Cardiac muscle cell (in vitro differentiated cells and primary cell): ENCODE measurements at regions not wholly inside any gene's neighbourhood (a gene's known extent, or its start where the extent isn't known, plus 50 kb on each side); places are given as distances from the start of the nearest gene placed in this dataset.

Experiments used
- DNase-seq, 2 donors: peaks; one replicate each; pipeline versions ENCODE4 v3.0.0 to v3.0.0-alpha.2; 2010 to 2017; ENCODE audit warnings: low read depth in 1 of 2, low spot score in 1 of 2
- H3K27ac ChIP-seq: fragments of 200-600 bp; sonication (generic); 2 replicates; pipeline ENCODE4 v1.5.1; 2016
- H3K27me3 ChIP-seq: fragments of 200-600 bp; sonication (generic); 2 replicates; pipeline ENCODE4 v1.6.0; 2016; ENCODE audit warnings: control low read depth
- H3K36me3 ChIP-seq: fragments of 200-600 bp; sonication (generic); 2 replicates; pipeline ENCODE4 v1.5.1; 2016; ENCODE audit warnings: control low read depth
- H3K4me1 ChIP-seq: fragments of 200-600 bp; sonication (generic); 2 replicates; pipeline ENCODE4 v1.8.1; 2017; ENCODE audit warnings: low read depth, mild to moderate bottlenecking, mixed run types
- H3K4me3 ChIP-seq: fragments of 200-600 bp; sonication (generic); 2 replicates; pipeline ENCODE4 v1.5.1; 2016; ENCODE audit warnings: mild to moderate bottlenecking
- H3K9me3 ChIP-seq: fragments of 200-600 bp; sonication (generic); 2 replicates; pipeline ENCODE4 v1.5.1; 2017; ENCODE audit warnings: low read depth, mild to moderate bottlenecking, control low read depth
- CTCF ChIP-seq: IDR thresholded peaks from 2 replicates; pipeline ENCODE4 v1.5.1; 2012; ENCODE audit warnings: low read depth, mild to moderate bottlenecking, low read length

DNA sequence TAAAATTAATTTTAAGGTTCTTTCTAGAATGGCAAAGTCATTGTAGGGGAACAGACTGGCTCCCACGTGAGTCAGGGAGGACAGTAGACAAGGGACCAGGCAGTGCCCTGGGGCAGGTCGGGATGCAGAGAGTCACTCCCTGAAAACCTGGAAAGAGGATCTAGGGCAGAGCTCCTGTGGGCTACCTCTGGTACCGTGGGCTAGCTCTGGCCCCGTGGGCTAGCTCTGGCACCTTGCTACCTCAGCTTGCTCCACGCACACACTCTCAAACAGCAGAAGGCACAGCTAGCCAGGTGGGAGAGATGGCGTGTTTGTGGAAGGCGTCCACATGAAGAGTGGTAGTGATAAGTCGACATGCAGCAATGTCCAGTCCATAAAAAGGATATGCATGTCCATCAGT, 66.7 kb upstream of the ARHGEF7 start:
- no peak for TF ChIP-seq CTCF
- H3K4me3 ChIP-seq = no peak overlapping the region
- H3K9me3 ChIP-seq = no peaks in the 10 kb centered on the region
- no peaks in the 10 kb centered on the region for H3K36me3 ChIP-seq
- no peaks in the 10 kb centered on the region for H3K27me3 ChIP-seq
- H3K27ac ChIP-seq = no peak overlapping the region
- H3K4me1 ChIP-seq = no peaks in the 10 kb centered on the region
- DNase-seq = no peak

DNA sequence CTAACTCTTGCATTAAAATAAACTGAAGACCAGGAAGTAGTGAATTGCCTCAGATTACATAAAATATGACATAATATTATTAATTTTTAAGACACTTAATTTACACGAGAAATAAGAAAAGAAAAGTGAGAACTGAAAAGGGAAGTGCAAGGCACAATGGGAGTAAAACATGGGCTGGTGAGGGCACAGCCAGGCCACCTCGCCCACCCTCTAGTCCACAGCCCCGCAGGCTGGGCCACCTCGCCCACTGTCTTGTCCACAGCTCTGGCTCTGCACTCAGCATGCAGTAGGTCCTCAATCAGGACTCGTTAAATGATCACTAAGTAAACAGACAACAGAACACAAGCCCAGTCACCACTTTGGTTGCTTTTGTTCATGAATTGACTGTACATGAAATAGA, 67.8 kb upstream of the ARHGEF7 start:
- Histone ChIP-seq H3K36me3 (no peaks in the 10 kb centered on the region), H3K4me1 (no peaks in the 10 kb centered on the region), H3K9me3 (no peaks in the 10 kb centered on the region), H3K27me3 (no peaks in the 10 kb centered on the region), H3K27ac (no peak overlapping the region), H3K4me3 (no peak overlapping the region)
- DNase-seq = no peak
- TF ChIP-seq CTCF = no peak

DNA sequence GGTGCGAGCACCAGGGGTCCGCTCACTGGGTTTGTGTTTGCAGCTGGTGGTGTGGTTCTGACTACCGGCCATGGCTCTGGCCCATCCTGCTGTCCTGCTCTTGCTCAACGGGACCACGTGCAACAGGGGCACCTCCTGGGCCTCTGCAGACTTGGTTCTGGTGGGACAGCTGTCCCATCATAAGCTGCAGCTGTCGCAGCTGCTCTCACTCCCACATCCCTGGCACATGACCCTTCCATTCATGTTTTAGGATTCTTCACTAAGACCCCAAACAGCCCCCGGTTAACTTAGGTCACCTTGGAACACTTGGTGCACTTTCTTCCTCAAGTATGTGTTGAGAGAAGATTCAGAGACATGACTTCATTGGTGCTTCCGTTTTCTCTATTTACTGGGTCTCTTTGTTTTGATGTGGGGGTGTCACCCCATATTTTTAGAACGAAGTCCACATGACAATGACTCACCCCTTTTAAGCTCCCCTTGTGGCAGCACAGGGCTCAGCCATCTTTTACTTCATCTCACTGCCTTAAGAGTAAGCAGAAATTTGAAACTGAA, 68.4 kb upstream of the ARHGEF7 start:
- Histone ChIP-seq H3K36me3 (no peaks in the 10 kb centered on the region), H3K27ac (no peak overlapping the region), H3K4me1 (no peaks in the 10 kb centered on the region), H3K4me3 (no peak overlapping the region), H3K9me3 (no peaks in the 10 kb centered on the region), H3K27me3 (no peaks in the 10 kb centered on the region)
- TF ChIP-seq CTCF = peak; percentile 33
- peak in 1 of 2 donors; percentile 34 for DNase-seq

DNA sequence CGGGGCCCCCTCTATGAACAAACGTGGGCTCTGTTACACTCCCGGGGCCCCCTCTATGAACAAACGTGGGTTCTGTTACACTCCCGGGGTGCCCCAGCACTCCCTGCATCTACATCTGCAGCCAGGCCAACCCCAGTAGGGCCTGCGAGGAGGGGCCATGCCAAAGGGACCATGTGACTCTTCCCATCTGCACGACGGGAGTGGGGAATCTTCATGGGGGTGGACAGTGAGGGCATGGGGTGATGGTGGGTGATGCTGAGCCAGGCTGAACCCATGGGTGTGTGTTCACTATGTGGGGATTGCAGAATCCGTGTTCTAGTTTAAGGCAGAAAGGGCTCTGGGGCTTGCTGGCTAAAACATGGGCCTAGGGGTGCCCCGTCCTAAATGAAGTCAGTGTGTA, 69.9 kb upstream of the ARHGEF7 start:
- Histone ChIP-seq H3K27me3 (no peaks in the 10 kb centered on the region), H3K9me3 (no peaks in the 10 kb centered on the region), H3K36me3 (no peaks in the 10 kb centered on the region), H3K27ac (no peak overlapping the region), H3K4me3 (no peak overlapping the region), H3K4me1 (no peaks in the 10 kb centered on the region)
- TF ChIP-seq CTCF = no peak
- DNase-seq = no peak

- Histone ChIP-seq H3K9me3 (no peaks in the 10 kb centered on the region), H3K27me3 (no peaks in the 10 kb centered on the region), H3K4me1 (no peaks in the 10 kb centered on the region), H3K36me3 (no peaks in the 10 kb centered on the region), H3K27ac (no peak overlapping the region), H3K4me3 (no peak overlapping the region)
- TF ChIP-seq CTCF = no peak
- DNase-seq = no peak
These were observed 70.9 kb upstream of the ARHGEF7 start for GRCh38 chr13:111044087-111044830.
